CD4-positive, alpha-beta T cell (primary cell): ENCODE measurements at regions not wholly inside any gene's neighbourhood (a gene's known extent, or its start where the extent isn't known, plus 50 kb on each side); places are given as distances from the start of the nearest gene placed in this dataset.

ENCODE experiments used
- ATAC-seq: fragments of 200-7000 bp; cut with Tn5 transposase; one replicate; pipeline ENCODE4 v1.10.0; 2022; ENCODE audit warnings: mild to moderate bottlenecking; ENCODE audit not compliant: poor library complexity
- CTCF ChIA-PET: fragments of 350-600 bp; sonication (Branson Sonifier 250); formaldehyde crosslinking; loops from one replicate; lab custom pipeline; 2021; ENCODE audit warnings: antibody characterized with exemption, inconsistent platforms; lab: Charles Lee
- POLR2A ChIA-PET: fragments of 350-600 bp; sonication (Branson Sonifier 250); formaldehyde crosslinking; loops from one replicate; lab custom pipeline; 2021; ENCODE audit warnings: antibody characterized with exemption, inconsistent platforms; lab: Charles Lee
- DNase-seq, 14 experiments: peaks; one replicate each; pipeline ENCODE4 v3.0.0-alpha.2; 2013 to 2020; ENCODE audit warnings: mixed read lengths in 2 of 14
- H3K27ac ChIP-seq, 2 donors: one replicate each; pipeline versions ENCODE4 v1.5.1 to v1.7.0; 2013; ENCODE audit warnings: low read length in 2 of 2, low read depth in 1 of 2, mild to moderate bottlenecking in 1 of 2
- H3K27me3 ChIP-seq, 2 experiments: 1 replicate in 1 of 2; 2 replicates in 1 of 2; pipeline versions ENCODE4 v1.6.1 to v1.7.0; 2013; ENCODE audit warnings: low read length in 2 of 2, control low read depth in 1 of 2, mild to moderate bottlenecking in 1 of 2, moderate library complexity in 1 of 2; ENCODE audit not compliant: insufficient read depth in 2 of 2, control insufficient read depth in 1 of 2
- H3K36me3 ChIP-seq: one replicate; pipeline ENCODE4 v1.6.1; 2013; ENCODE audit warnings: low read length, control low read depth; ENCODE audit not compliant: insufficient read depth
- H3K4me1 ChIP-seq: one replicate; pipeline ENCODE4 v1.6.1; 2013; ENCODE audit warnings: low read length, control low read depth; ENCODE audit not compliant: insufficient read depth
- H3K4me3 ChIP-seq: one replicate; pipeline ENCODE4 v1.5.1; 2013; ENCODE audit warnings: mild to moderate bottlenecking, low read length, moderate library complexity
- H3K9me3 ChIP-seq, 2 experiments: 1 replicate in 1 of 2; 2 replicates in 1 of 2; pipeline versions ENCODE4 v1.6.1 to v1.7.0; 2013; ENCODE audit warnings: low read length in 2 of 2, mild to moderate bottlenecking in 2 of 2, control low read depth in 1 of 2, moderate library complexity in 1 of 2; ENCODE audit not compliant: control insufficient read depth in 1 of 2, insufficient read depth in 1 of 2
- H3K27ac Mint-ChIP-seq: one replicate; pipeline ENCODE4 v1.8.0; 2020; ENCODE audit warnings: mixed read lengths
- H3K27me3 Mint-ChIP-seq: one replicate; pipeline ENCODE4 v1.8.0; 2021; ENCODE audit warnings: mixed read lengths
- H3K36me3 Mint-ChIP-seq: one replicate; pipeline ENCODE4 v1.8.0; 2021; ENCODE audit warnings: low read depth, mixed read lengths
- H3K4me1 Mint-ChIP-seq: one replicate; pipeline ENCODE4 v1.8.0; 2021; ENCODE audit warnings: low read depth, mixed read lengths
- H3K4me3 Mint-ChIP-seq: one replicate; pipeline ENCODE4 v1.8.0; 2020; ENCODE audit warnings: mild to moderate bottlenecking, mixed read lengths
- H3K9me3 Mint-ChIP-seq: one replicate; pipeline ENCODE4 v1.8.0; 2020; ENCODE audit warnings: mixed read lengths
- intact Hi-C, 2 experiments: fragments of 100-400 bp; cut with DNase I in 1 of 2; cut with micrococcal nuclease in 1 of 2; formaldehyde crosslinking; loops; one replicate each; pipeline versions ENCODE4 v1.15.1 to v1.9.0; 2023 to 2025; cut with DNase I, micrococcal nuclease
- TF ChIP-seq, protein P1 (sequence below): fragments of 200-600 bp; IDR thresholded peaks from one replicate; pipeline ENCODE4 v1.8.0; 2022; ENCODE audit warnings: antibody characterized with exemption, mild to moderate bottlenecking

DNA sequence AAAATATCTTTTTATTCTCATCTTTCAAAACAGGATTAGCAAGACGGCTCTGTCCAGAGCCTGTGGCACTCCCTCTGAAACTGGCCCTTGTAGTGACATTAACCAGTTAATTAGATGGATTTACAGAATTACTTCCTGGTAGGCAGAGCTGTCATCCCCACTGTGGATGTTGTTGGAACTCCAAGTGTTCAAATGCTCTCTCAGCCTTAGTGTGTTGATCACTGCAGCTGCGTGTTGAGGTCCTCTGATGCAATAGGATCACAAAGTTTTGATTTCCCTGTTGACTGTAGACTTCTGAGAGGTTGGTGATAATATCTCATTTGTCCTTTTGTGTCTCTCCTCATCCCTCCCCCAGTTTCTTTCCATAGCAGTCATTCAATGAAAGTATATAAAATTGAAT is 117.3 kb upstream of the CDK6 start:
- Mint-ChIP-seq H3K27me3 (peaks cover 5% of the 10 kb centered on the region), H3K9me3 (peaks cover 8% of the 10 kb centered on the region), H3K36me3 (no peaks in the 10 kb centered on the region), H3K4me1 (no peaks in the 10 kb centered on the region), H3K4me3 (no peak overlapping the region), H3K27ac (no peak overlapping the region)
- no peaks in the 10 kb centered on the region for H3K27me3 ChIP-seq
- intact Hi-C loops = no loop called here
- H3K9me3 ChIP-seq = peaks cover 0 to 7% of the 10 kb centered on the region in 2 experiments
- no peak for ATAC-seq
- POLR2A ChIA-PET = interaction anchor here (0.6 kb wide), 1 partner anchor 26 kb away, joined by 3 read pairs; no protein-coding TSS in a partner anchor
- no peaks in the 10 kb centered on the region for H3K4me1 ChIP-seq
- no peak overlapping the region for H3K4me3 ChIP-seq
- H3K36me3 ChIP-seq = no peaks in the 10 kb centered on the region
- CTCF ChIA-PET = interaction anchor here (0.7 kb wide), 1 partner anchor 11 kb away, joined by 3 read pairs; no protein-coding TSS in a partner anchor
- DNase-seq = no peak
- TF ChIP-seq, protein P1, sequence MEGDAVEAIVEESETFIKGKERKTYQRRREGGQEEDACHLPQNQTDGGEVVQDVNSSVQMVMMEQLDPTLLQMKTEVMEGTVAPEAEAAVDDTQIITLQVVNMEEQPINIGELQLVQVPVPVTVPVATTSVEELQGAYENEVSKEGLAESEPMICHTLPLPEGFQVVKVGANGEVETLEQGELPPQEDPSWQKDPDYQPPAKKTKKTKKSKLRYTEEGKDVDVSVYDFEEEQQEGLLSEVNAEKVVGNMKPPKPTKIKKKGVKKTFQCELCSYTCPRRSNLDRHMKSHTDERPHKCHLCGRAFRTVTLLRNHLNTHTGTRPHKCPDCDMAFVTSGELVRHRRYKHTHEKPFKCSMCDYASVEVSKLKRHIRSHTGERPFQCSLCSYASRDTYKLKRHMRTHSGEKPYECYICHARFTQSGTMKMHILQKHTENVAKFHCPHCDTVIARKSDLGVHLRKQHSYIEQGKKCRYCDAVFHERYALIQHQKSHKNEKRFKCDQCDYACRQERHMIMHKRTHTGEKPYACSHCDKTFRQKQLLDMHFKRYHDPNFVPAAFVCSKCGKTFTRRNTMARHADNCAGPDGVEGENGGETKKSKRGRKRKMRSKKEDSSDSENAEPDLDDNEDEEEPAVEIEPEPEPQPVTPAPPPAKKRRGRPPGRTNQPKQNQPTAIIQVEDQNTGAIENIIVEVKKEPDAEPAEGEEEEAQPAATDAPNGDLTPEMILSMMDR = no peak
- H3K27ac ChIP-seq = no peak overlapping the region

DNA sequence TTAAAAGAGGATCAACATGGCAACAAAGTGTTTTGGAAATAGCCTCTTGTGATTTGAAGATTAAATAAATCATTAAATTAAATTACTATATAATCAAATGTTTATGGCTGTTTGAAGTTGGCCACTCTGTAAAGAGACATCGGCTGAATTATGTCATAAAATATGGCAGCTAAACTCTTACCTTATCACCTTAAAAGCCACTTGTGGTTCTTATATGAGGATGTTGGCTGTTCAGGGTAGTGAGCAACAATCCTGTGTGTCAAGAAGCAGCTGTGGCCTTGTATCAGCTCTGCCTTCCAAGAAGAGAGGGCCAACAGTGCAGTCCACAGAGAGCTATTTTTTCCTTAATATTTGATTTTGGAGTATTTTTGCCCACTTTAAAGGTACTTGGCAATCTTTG is 113.4 kb upstream of the CDK6 start:
- no peaks in the 10 kb centered on the region for H3K4me1 ChIP-seq
- H3K27ac Mint-ChIP-seq = no peak overlapping the region
- no peaks in the 10 kb centered on the region for H3K4me1 Mint-ChIP-seq
- no peak overlapping the region for H3K27ac ChIP-seq
- no peaks in the 10 kb centered on the region for H3K9me3 ChIP-seq
- POLR2A ChIA-PET = no interaction called here
- no peaks in the 10 kb centered on the region for H3K27me3 ChIP-seq
- no peaks in the 10 kb centered on the region for H3K36me3 ChIP-seq
- no peaks in the 10 kb centered on the region for H3K9me3 Mint-ChIP-seq
- CTCF ChIA-PET = no interaction called here
- intact Hi-C loops = no loop called here
- H3K36me3 Mint-ChIP-seq = no peaks in the 10 kb centered on the region
- no peak overlapping the region for H3K4me3 Mint-ChIP-seq
- no peak for DNase-seq
- H3K27me3 Mint-ChIP-seq = peaks cover 5% of the 10 kb centered on the region
- ATAC-seq = no peak
- TF ChIP-seq, protein P1 = no peak
- H3K4me3 ChIP-seq = no peak overlapping the region

DNA sequence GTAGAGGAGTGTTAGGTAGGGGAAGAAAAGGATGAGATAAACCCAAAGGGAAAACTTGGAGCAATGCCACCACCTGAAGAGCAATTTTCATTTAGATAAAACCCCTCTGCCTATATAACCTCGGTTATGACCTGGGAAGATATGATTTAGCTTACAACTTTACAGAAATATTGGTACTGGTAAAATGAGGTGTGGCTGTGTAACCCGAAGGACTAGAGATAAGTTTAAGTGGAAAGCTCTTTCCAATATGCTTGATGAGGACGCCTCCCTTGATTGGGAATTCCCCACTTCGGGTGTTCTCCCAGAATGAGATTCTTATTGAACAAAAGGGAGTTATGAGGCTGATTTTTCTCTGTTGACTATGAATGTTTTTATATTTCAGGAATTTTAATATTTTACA is 109.5 kb upstream of the CDK6 start:
- Mint-ChIP-seq H3K9me3 (peaks cover 3% of the 10 kb centered on the region), H3K27me3 (no peaks in the 10 kb centered on the region), H3K4me1 (no peaks in the 10 kb centered on the region), H3K4me3 (no peak overlapping the region), H3K27ac (no peak overlapping the region), H3K36me3 (no peaks in the 10 kb centered on the region)
- Histone ChIP-seq H3K9me3 (no peaks in the 10 kb centered on the region), H3K27ac (no peak overlapping the region), H3K4me3 (no peak overlapping the region), H3K27me3 (no peaks in the 10 kb centered on the region), H3K36me3 (no peaks in the 10 kb centered on the region), H3K4me1 (no peaks in the 10 kb centered on the region)
- CTCF ChIA-PET = no interaction called here
- ATAC-seq = no peak
- DNase-seq = no peak
- POLR2A ChIA-PET = no interaction called here
- intact Hi-C loops = no loop called here
- TF ChIP-seq, protein P1 = no peak
